Breast epithelium (tissue), 4 donors: ENCODE measurements at regions not wholly inside any gene's neighbourhood (a gene's known extent, or its start where the extent isn't known, plus 50 kb on each side); places are given as distances from the start of the nearest gene placed in this dataset.
A peak's percentile ranks its signal among the peaks of the same experiment; 100 is the strongest.

ENCODE experiments used
- DNase-seq, 2 donors: peaks; one replicate each; pipeline ENCODE4 v3.0.0-alpha.2; 2019; ENCODE audit warnings: low spot score in 2 of 2
- H3K27ac ChIP-seq, 2 donors: fragments of 200-600 bp; sonication (generic) in 1 of 2; one replicate each; pipeline ENCODE4 v1.5.1; 2016 to 2019; ENCODE audit warnings: mild to moderate bottlenecking in 1 of 2
- H3K27me3 ChIP-seq, 2 donors: fragments of 200-600 bp; sonication (generic) in 1 of 2; one replicate each; pipeline versions ENCODE4 v1.5.1 to v1.6.0; 2017 to 2019; ENCODE audit warnings: control low read depth in 1 of 2, mild to moderate bottlenecking in 1 of 2
- H3K36me3 ChIP-seq: fragments of 200-600 bp; one replicate; pipeline ENCODE4 v1.5.1; 2019
- H3K4me1 ChIP-seq, 2 donors: fragments of 200-600 bp; sonication (generic); one replicate each; pipeline ENCODE4 v1.5.1; 2016 to 2019; ENCODE audit warnings: control low read depth in 1 of 2
- H3K4me3 ChIP-seq, 3 donors: fragments of 200-600 bp; sonication (generic); 1 replicate in 2 of 3; 2 replicates in 1 of 3; pipeline ENCODE4 v1.5.1; 2016 to 2019; ENCODE audit warnings: mild to moderate bottlenecking in 3 of 3, moderate library complexity in 2 of 3
- H3K9me3 ChIP-seq, 2 donors: fragments of 200-600 bp; sonication (generic) in 1 of 2; one replicate each; pipeline ENCODE4 v1.5.1; 2016 to 2019; ENCODE audit warnings: control low read depth in 1 of 2
- CTCF ChIP-seq, 3 donors: fragments of 450-650 bp; IDR thresholded peaks; one replicate each; pipeline ENCODE4 v1.5.1; 2016 to 2017; ENCODE audit warnings: antibody characterized with exemption in 3 of 3, mild to moderate bottlenecking in 3 of 3, moderate library complexity in 3 of 3
- POLR2A ChIP-seq: fragments of 450-650 bp; IDR thresholded peaks from one replicate; pipeline ENCODE4 v1.6.1; 2016; ENCODE audit warnings: antibody characterized with exemption, mild to moderate bottlenecking, moderate library complexity
- POLR2AphosphoS5 ChIP-seq, 3 donors: sonication (generic); formaldehyde crosslinking; IDR thresholded peaks; one replicate each; pipeline ENCODE4 v1.6.1; 2017; ENCODE audit warnings: antibody characterized with exemption in 3 of 3
- intact Hi-C: fragments of 100-400 bp; cut with DNase I; formaldehyde crosslinking; loops from one replicate; pipeline ENCODE4 v1.15.1; 2023; ENCODE audit warnings: low total_unique reads

- TF ChIP-seq POLR2AphosphoS5 (IDR thresholded peaks at IDR 0.05): no peak
- TF ChIP-seq POLR2A: no peak
- TF ChIP-seq CTCF (IDR thresholded peaks at IDR 0.05): no peak
- Histone ChIP-seq H3K9me3 (no peaks in the 10 kb centered on the region), H3K4me3 (peak overlapping the region in 2 of 3 donors; percentile 1 to 12), H3K4me1 (no peaks in the 10 kb centered on the region), H3K36me3 (no peaks in the 10 kb centered on the region), H3K27me3 (no peaks in the 10 kb centered on the region), H3K27ac (peak overlapping the region; percentile 19 to 73)
- intact Hi-C loops: no loop called here
- no peak for DNase-seq
Observed at GRCh38 chr3:24678021-24678420, 183.4 kb upstream of the THRB start.

DNA sequence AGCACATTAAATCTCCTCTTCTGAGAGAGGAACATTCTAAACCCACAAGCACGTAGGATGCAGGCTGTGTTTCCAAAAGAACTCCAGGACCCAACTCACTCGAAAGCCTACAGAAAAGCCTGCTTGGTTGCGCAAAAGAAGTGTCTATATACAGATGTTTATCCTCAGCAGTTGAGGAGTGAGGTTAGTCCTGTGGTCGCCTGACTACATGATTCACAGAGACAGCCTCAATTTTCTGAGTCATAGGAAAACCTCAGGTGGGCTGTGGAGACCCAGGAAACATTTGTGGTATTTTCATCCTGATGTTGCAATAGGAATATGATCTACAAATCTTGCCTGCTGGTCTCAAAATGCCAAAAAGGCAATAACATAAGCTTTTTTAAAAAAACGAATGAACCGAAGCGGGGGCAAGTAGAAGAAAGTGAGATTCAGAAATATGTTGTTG is 183.8 kb upstream of the THRB start:
- intact Hi-C loops: no loop called here
- peak overlapping the region in 2 of 3 donors; percentile 1 to 12 for H3K4me3 ChIP-seq
- DNase-seq: no peak
- peak overlapping the region; percentile 19 to 73 for H3K27ac ChIP-seq
- no peaks in the 10 kb centered on the region for H3K4me1 ChIP-seq
- TF ChIP-seq POLR2A (no peak), POLR2AphosphoS5 (IDR thresholded peaks at IDR 0.05) (no peak), CTCF (IDR thresholded peaks at IDR 0.05) (no peak)
- H3K27me3 ChIP-seq: no peaks in the 10 kb centered on the region
- no peaks in the 10 kb centered on the region for H3K9me3 ChIP-seq
- H3K36me3 ChIP-seq: no peaks in the 10 kb centered on the region

- no peak overlapping the region for H3K27ac ChIP-seq
- no peaks in the 10 kb centered on the region for H3K9me3 ChIP-seq
- no peaks in the 10 kb centered on the region for H3K36me3 ChIP-seq
- TF ChIP-seq POLR2AphosphoS5 (IDR thresholded peaks at IDR 0.05) (no peak), CTCF (IDR thresholded peaks at IDR 0.05) (no peak)
- H3K27me3 ChIP-seq: no peaks in the 10 kb centered on the region
- H3K4me3 ChIP-seq: no peak overlapping the region
- no peak for DNase-seq
- intact Hi-C loops: no loop called here
- H3K4me1 ChIP-seq: no peaks in the 10 kb centered on the region
Observed at GRCh38 chr3:24679429-24679828, 184.8 kb upstream of the THRB start.

- intact Hi-C loops: no loop called here
- H3K27me3 ChIP-seq: no peaks in the 10 kb centered on the region
- peak in 1 of 2 donors; percentile 67 for DNase-seq
- no peaks in the 10 kb centered on the region for H3K36me3 ChIP-seq
- H3K4me1 ChIP-seq: no peaks in the 10 kb centered on the region
- no peak overlapping the region for H3K27ac ChIP-seq
- H3K9me3 ChIP-seq: no peaks in the 10 kb centered on the region
- no peak overlapping the region for H3K4me3 ChIP-seq
- no peak for TF ChIP-seq POLR2A
- TF ChIP-seq CTCF (IDR thresholded peaks at IDR 0.05): peak; percentile 28 to 50 (median 38)
Observed at GRCh38 chr3:24680214-24680967, 185.7 kb upstream of the THRB start.

GRCh38 chr3:24682141-24682547 is 187.5 kb upstream of the THRB start:
- Histone ChIP-seq H3K27ac (no peak overlapping the region), H3K4me1 (no peaks in the 10 kb centered on the region), H3K36me3 (no peaks in the 10 kb centered on the region), H3K9me3 (no peaks in the 10 kb centered on the region), H3K4me3 (no peak overlapping the region), H3K27me3 (no peaks in the 10 kb centered on the region)
- TF ChIP-seq POLR2AphosphoS5 (IDR thresholded peaks at IDR 0.05) (peak in 1 of 3 donors; percentile 17), POLR2A (no peak), CTCF (IDR thresholded peaks at IDR 0.05) (no peak)
- DNase-seq: no peak
- intact Hi-C loops: no loop called here
